ENCODE measurements at regions not wholly inside any gene's neighbourhood (a gene's known extent, or its start where the extent isn't known, plus 50 kb on each side); places are given as distances from the start of the nearest gene placed in this dataset.

GRCh38 chr2:128505575-128506526, 187.2 kb upstream of the HS6ST1 start:
- Histone ChIP-seq H3K4me3 (ENCODE audit: low read depth, low read length) (no peak overlapping the region), H3K9ac (no peak overlapping the region), H3K27me3 (ENCODE audit: control insufficient read depth, insufficient read depth, low read length) (no peaks in the 10 kb centered on the region), H3K9me3 (ENCODE audit: control insufficient read depth, low read length) (no peaks in the 10 kb centered on the region), H3K79me2 (no peaks in the 10 kb centered on the region), H3K4me1 (no peaks in the 10 kb centered on the region), H3K36me3 (ENCODE audit: control insufficient read depth, insufficient read depth, low read length) (no peaks in the 10 kb centered on the region), H3K4me2 (ENCODE audit: low read length) (no peak overlapping the region), H3K27ac (no peak overlapping the region), H2AFZ (no peak overlapping the region)
- TF ChIP-seq CTCF (IDR thresholded peaks at IDR 0.05): no peak

GRCh38 chr2:128506534-128506933, 187.9 kb upstream of the HS6ST1 start:
- no peaks in the 10 kb centered on the region for H3K9me3 ChIP-seq (ENCODE audit: control insufficient read depth, low read length)
- H3K4me2 ChIP-seq (ENCODE audit: low read length): no peak overlapping the region
- TF ChIP-seq CTCF (IDR thresholded peaks at IDR 0.05): no peak
- H3K36me3 ChIP-seq (ENCODE audit: control insufficient read depth, insufficient read depth, low read length): no peaks in the 10 kb centered on the region
- H2AFZ ChIP-seq: no peak overlapping the region
- no peak overlapping the region for H3K4me3 ChIP-seq (ENCODE audit: low read depth, low read length)
- no peak overlapping the region for H3K9ac ChIP-seq
- no peaks in the 10 kb centered on the region for H3K79me2 ChIP-seq
- no peak overlapping the region for H3K27ac ChIP-seq
- H3K4me1 ChIP-seq: no peaks in the 10 kb centered on the region
- no peaks in the 10 kb centered on the region for H3K27me3 ChIP-seq (ENCODE audit: control insufficient read depth, insufficient read depth, low read length)

GRCh38 chr2:128510701-128511397, 192.2 kb upstream of the HS6ST1 start:
- Histone ChIP-seq H3K36me3 (ENCODE audit: control insufficient read depth, insufficient read depth, low read length) (no peaks in the 10 kb centered on the region), H3K79me2 (no peaks in the 10 kb centered on the region), H3K4me3 (ENCODE audit: low read depth, low read length) (no peak overlapping the region), H3K9me3 (ENCODE audit: control insufficient read depth, low read length) (no peaks in the 10 kb centered on the region), H3K4me1 (peaks cover 3% of the 10 kb centered on the region), H2AFZ (no peak overlapping the region), H3K9ac (no peak overlapping the region), H3K27me3 (ENCODE audit: control insufficient read depth, insufficient read depth, low read length) (no peaks in the 10 kb centered on the region), H3K27ac (no peak overlapping the region), H3K4me2 (ENCODE audit: low read length) (no peak overlapping the region)
- TF ChIP-seq CTCF (IDR thresholded peaks at IDR 0.05): no peak

GRCh38 chr2:128511731-128512378, 193.2 kb upstream of the HS6ST1 start:
- no peaks in the 10 kb centered on the region for H3K79me2 ChIP-seq
- H2AFZ ChIP-seq: no peak overlapping the region
- H3K36me3 ChIP-seq (ENCODE audit: control insufficient read depth, insufficient read depth, low read length): no peaks in the 10 kb centered on the region
- no peaks in the 10 kb centered on the region for H3K9me3 ChIP-seq (ENCODE audit: control insufficient read depth, low read length)
- H3K9ac ChIP-seq: no peak overlapping the region
- peaks cover 3% of the 10 kb centered on the region for H3K4me1 ChIP-seq
- no peak overlapping the region for H3K27ac ChIP-seq
- no peaks in the 10 kb centered on the region for H3K27me3 ChIP-seq (ENCODE audit: control insufficient read depth, insufficient read depth, low read length)
- no peak for TF ChIP-seq CTCF (IDR thresholded peaks at IDR 0.05)
- H3K4me3 ChIP-seq (ENCODE audit: low read depth, low read length): no peak overlapping the region
- no peak overlapping the region for H3K4me2 ChIP-seq (ENCODE audit: low read length)

Measured in parathyroid adenoma (tissue), 2 donors.